NCI-H2171 treated with DMSO at 0.1 percent for 48 hours (cell line): ENCODE measurements at regions not wholly inside any gene's neighbourhood (a gene's known extent, or its start where the extent isn't known, plus 50 kb on each side); places are given as distances from the start of the nearest gene placed in this dataset.
A peak's percentile ranks its signal among the peaks of the same experiment; 100 is the strongest.

Experiments used
- DNase-seq: peaks from one replicate; lab custom pipeline; 2025; lab: John Stamatoyannopoulos, UW

- no peak for DNase-seq
Observed at GRCh38 chr22:48709453-48709852, 1118.2 kb downstream of the BRD1 start.

- DNase-seq: no peak
Observed at GRCh38 chr22:48708558-48709245, 1119.0 kb downstream of the BRD1 start.

DNA sequence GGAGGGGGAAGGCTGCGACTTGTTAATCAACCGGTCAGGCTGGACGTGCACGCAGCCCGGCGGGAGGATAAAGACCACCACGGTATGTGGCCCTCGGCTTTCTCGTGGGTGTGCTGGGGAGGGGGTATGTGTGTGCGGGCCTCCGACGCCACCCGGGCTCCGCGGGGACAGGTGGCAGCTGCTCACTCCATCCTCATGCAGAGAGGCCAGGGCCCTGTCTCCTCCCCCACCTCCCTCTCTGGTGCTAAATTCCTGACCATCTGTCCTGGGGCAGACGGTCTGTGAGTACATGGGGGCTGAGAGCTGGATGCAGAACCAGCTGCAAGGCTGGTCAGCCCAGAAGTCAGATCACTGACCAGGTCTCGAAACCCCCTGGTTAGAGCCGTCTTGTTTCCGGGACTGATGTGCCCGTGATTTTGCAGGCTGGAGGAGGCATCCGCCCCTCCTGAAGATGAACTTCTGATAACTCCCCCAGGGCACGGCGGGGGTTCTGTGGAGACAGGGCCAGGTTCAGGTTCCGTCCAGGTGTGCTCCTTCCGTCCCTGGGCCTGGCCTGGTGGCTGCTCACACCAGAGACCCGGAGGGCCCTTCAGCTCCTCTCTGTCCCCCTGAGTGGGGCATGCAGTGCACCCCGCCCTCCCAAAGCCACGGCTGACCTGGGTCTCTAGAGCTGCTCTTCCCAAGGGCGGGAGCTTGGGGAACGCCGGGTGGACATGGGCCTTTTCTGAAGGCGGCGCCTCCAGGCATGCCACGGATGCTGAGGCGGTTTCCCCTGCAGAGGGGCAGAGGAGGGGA is 1119.7 kb downstream of the BRD1 start:
- DNase-seq: no peak

- DNase-seq: no peak
Observed at GRCh38 chr22:48706934-48707762, 1120.5 kb downstream of the BRD1 start.

GRCh38 chr22:48705917-48706605 is 1121.6 kb downstream of the BRD1 start:
- no peak for DNase-seq

GRCh38 chr22:48705159-48705916 is 1122.3 kb downstream of the BRD1 start:
- DNase-seq: no peak

GRCh38 chr22:48704335-48704734 is 1123.3 kb downstream of the BRD1 start:
- DNase-seq: no peak

GRCh38 chr22:48703265-48703941 is 1124.3 kb downstream of the BRD1 start:
- no peak for DNase-seq

- DNase-seq: no peak
Observed at GRCh38 chr22:48702573-48703264, 1125.0 kb downstream of the BRD1 start.

- DNase-seq: no peak
Observed at GRCh38 chr22:48701296-48702030, 1126.2 kb downstream of the BRD1 start.

GRCh38 chr22:48700566-48701295 is 1126.9 kb downstream of the BRD1 start:
- peak; percentile 87 for DNase-seq

DNA sequence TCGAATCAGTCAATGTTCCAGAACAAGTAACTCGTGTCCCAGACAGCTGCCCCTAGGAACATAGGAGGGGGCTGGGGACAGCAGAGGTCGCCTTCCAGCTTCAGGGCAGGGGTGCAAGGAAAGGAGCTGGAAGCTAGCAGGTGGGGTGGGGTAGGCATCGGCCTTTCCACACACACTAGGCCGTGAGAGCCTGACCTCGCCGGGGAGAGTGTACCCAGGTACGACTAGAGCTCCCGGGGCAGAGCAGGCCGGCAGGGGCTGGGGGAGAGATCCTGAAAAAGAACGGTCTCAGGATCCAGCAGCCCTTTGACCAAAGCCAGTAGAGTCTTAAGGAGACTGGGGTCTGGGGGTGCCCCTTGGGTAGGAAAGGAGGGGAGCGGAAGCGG is 1127.5 kb downstream of the BRD1 start:
- no peak for DNase-seq

- no peak for DNase-seq
Observed at GRCh38 chr22:48699511-48699910, 1128.2 kb downstream of the BRD1 start.

- no peak for DNase-seq
Observed at GRCh38 chr22:48698618-48699017, 1129.1 kb downstream of the BRD1 start.

DNA sequence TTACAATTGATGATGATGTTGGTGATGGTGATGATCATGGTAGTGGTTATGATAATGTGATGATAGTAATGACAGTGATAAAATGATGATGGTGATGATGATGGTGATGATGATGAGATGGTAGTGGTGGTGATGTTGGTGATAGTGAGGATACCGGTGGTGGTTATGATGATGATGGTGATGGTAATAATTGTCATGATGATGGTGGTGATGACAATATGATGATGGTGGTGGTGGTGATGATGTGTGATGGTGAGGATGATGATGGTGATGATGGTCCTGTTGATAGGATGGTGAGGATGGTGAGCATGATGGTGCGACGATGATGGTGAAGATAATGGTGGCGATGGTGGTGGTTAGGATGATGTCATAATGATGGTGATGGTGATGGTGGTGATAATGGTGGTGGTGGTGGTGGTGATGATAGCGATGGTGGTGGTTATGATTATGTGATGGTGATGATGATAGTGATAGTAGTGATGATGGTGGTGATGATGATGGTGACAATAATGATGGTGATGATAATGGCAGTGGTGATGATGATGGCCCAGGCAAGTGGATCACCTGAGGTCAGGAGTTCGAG is 1129.9 kb downstream of the BRD1 start:
- no peak for DNase-seq

- DNase-seq: no peak
Observed at GRCh38 chr22:48697223-48697622, 1130.5 kb downstream of the BRD1 start.

DNA sequence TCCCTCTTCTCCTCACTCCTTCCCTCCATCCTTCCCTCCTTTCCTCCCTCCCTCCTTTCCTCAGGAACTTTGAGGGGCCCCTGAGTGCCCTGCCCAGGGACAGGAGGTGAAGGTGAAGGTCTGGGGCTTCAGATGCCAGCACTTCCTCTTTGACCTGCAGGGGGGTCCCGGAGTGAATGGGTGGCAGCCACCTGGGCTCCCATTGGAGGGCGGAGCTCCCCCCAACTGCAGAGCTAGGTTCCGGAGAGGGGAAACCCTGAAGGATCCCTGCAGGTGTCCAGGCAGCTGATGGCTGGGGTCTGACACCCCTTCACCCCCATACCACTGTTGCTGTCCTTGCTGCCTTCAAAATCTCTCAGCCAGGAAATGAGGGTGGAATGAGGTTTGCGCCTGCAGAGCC is 1131.3 kb downstream of the BRD1 start:
- no peak for DNase-seq

GRCh38 chr22:48695731-48696305 is 1131.9 kb downstream of the BRD1 start:
- no peak for DNase-seq
